Esophagus (tissue), 2 donors: ENCODE measurements at regions not wholly inside any gene's neighbourhood (a gene's known extent, or its start where the extent isn't known, plus 50 kb on each side); places are given as distances from the start of the nearest gene placed in this dataset.
"Not testable (repeated sequence)": the region's sequence is repeated elsewhere in the genome, so short reads cannot be mapped to it uniquely, and the experiment has no call there.

ENCODE experiments used
- H3K27ac ChIP-seq, 2 donors: one replicate each; pipeline ENCODE4 v1.5.1; 2013; ENCODE audit warnings: low read depth in 2 of 2, mild to moderate bottlenecking in 2 of 2, inconsistent platforms in 1 of 2, low read length in 1 of 2, moderate library complexity in 1 of 2
- H3K27me3 ChIP-seq, 2 donors: one replicate each; pipeline ENCODE4 v1.6.1; 2013; ENCODE audit warnings: low read length in 2 of 2, control low read depth in 1 of 2, mild to moderate bottlenecking in 1 of 2; ENCODE audit not compliant: insufficient read depth in 2 of 2, control insufficient read depth in 1 of 2
- H3K36me3 ChIP-seq, 2 donors: one replicate each; pipeline ENCODE4 v1.6.1; 2013; ENCODE audit warnings: low read length in 1 of 2; ENCODE audit not compliant: control insufficient read depth in 2 of 2, insufficient read depth in 2 of 2
- H3K4me1 ChIP-seq, 2 donors: one replicate each; pipeline ENCODE4 v1.6.1; 2013; ENCODE audit warnings: low read length in 1 of 2; ENCODE audit not compliant: control insufficient read depth in 2 of 2, insufficient read depth in 2 of 2
- H3K4me3 ChIP-seq, 2 donors: one replicate each; pipeline ENCODE4 v1.5.1; 2013; ENCODE audit warnings: low read length in 2 of 2, mild to moderate bottlenecking in 2 of 2, low read depth in 1 of 2, moderate library complexity in 1 of 2
- H3K9me3 ChIP-seq, 2 donors: one replicate each; pipeline ENCODE4 v1.6.1; 2013; ENCODE audit warnings: mild to moderate bottlenecking in 2 of 2, low read depth in 1 of 2, low read length in 1 of 2, moderate library complexity in 1 of 2; ENCODE audit not compliant: control insufficient read depth in 2 of 2, insufficient read depth in 1 of 2
- WGBS, 2 donors: extraction: QIAGEN DNeasy Blood & Tissue Kit; methylation state at CpG; one replicate each; pipeline ENCODE4 v1.1.7; 2013; 5-methylcytosine and 5-hydroxymethylcytosine counted together
- donor health status: healthy with polysubstance abuse.
- donor health status: Bipolar disorder and iron deficiency.

GRCh38 chr1:65640046-65640445 is 152.6 kb upstream of the PDE4B start:
- Histone ChIP-seq H3K27ac (no peak overlapping the region), H3K4me3 (no peak overlapping the region), H3K27me3 (no peaks in the 10 kb centered on the region), H3K36me3 (no peaks in the 10 kb centered on the region), H3K9me3 (no peaks in the 10 kb centered on the region), H3K4me1 (no peaks in the 10 kb centered on the region)
- 87 to 89% methylated on average over 1 of the region's 1 CpG for WGBS, 2 donors

DNA sequence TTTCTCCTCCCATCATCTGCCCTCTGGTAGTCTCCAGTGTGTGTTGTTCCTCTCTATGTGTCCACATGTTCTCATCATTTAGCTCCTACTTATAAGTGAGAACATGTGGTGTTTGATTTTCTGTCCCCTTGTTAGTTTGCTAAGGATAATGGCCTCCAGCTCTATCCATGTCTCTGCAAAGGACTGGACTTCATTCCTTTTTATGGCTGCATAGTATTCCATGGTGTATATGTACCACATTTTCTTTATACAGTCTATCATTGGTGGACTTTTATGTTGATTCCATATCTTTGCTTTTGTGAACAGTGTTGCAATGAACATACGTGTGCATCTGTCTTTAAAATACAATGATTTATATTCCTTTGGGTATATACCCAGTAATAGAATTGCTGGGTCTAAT is 143.5 kb upstream of the PDE4B start:
- H3K27ac ChIP-seq, H3K4me1 ChIP-seq, H3K4me3 ChIP-seq, H3K27me3 ChIP-seq, H3K9me3 ChIP-seq, H3K36me3 ChIP-seq: not testable (repeated sequence)
- WGBS, 2 donors: 94 to 95% methylated on average over 1 of the region's 1 CpG

DNA sequence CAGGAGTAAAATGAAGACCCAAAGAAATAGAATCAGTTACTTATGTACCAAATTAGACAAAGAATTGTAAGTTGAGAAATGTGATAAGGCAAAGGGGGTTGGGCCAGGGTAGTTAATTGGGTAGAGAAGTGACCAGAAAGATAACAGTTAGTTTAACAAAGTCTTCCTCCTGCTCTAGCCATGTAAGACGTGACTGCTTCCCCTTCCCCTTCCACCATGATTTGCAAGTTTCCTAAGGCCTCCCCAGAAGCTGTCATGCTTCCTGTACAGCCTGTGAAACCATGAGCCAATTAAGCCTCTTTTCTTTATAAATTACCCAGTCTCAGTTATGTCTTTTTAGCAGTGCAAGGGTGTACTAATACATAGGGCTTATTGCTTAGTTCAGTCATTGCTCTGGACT is 142.0 kb upstream of the PDE4B start:
- Histone ChIP-seq H3K36me3 (no peaks in the 10 kb centered on the region), H3K27me3 (no peaks in the 10 kb centered on the region), H3K27ac (no peak overlapping the region), H3K9me3 (no peaks in the 10 kb centered on the region), H3K4me3 (no peak overlapping the region), H3K4me1 (no peaks in the 10 kb centered on the region)
- 50 to 54% methylated on average over 1 of the region's 1 CpG for WGBS, 2 donors

DNA sequence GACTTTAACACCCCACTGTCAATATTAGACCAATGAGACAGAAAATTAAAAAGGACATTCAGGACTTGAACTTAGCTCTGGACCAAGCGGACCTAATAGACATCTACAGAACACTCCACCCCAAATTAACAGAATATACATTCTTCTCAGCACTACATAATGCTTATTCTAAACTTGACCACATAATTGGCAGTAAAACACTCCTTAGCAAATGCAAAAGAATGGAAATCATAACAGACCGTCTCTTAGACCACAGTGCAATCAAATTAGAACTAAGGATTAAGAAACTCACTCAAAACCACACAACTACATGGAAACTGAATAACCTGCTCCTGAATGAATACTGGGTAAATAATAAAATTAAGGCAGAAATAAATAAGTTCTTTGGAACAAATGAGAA is 138.2 kb upstream of the PDE4B start:
- H3K27ac ChIP-seq, H3K27me3 ChIP-seq, H3K4me3 ChIP-seq, H3K36me3 ChIP-seq, H3K4me1 ChIP-seq, H3K9me3 ChIP-seq: not testable (repeated sequence)
- WGBS, 2 donors: 70 to 71% methylated on average over 2 of the region's 2 CpGs

DNA sequence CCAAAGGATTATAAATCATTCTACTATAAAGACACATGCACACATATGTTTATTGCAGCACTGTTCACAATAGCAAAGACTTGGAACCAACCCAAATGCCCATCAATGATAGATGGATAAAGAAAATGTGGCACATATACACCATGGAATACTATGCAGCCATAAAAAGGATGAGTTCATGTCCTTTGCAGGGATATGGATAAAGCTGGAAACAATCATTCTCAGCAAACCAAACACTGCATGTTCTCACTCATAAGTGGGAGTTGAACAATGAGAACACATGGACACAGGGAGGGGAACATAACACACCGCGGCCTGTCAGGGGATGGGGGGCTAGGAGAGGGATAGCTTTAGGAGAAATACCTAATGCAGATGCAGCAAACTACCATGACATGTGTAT is 135.1 kb upstream of the PDE4B start:
- not testable (repeated sequence) for H3K4me1 ChIP-seq, H3K27ac ChIP-seq, H3K27me3 ChIP-seq, H3K9me3 ChIP-seq, H3K4me3 ChIP-seq, H3K36me3 ChIP-seq
- WGBS, 2 donors: 92 to 97% methylated on average over 2 of the region's 2 CpGs

DNA sequence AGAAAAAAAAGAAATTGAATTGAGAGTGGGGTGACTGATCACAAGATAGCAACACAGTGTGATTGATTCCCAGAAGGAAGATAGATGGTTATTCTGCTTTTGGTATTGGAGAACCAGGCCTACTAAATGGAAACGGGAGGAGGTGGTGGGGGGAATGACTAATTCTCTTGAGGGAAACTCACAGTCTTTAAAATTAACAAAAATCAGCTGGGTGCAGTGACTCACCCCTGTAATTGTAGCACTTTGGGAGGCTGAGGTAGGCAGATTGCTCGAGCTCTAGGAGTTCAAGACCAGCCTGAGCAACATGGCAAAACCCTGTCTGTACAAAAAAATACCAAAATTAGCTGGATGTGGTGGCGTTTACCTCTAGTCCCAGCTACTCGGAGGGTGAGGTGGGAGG is 134.6 kb upstream of the PDE4B start:
- Histone ChIP-seq H3K36me3 (no peaks in the 10 kb centered on the region), H3K4me3 (no peak overlapping the region), H3K9me3 (no peaks in the 10 kb centered on the region), H3K27me3 (no peaks in the 10 kb centered on the region), H3K27ac (no peak overlapping the region), H3K4me1 (no peaks in the 10 kb centered on the region)
- WGBS, 2 donors: 70 to 73% methylated on average over 4 of the region's 4 CpGs

- Histone ChIP-seq H3K9me3 (peaks cover 0 to 5% of the 10 kb centered on the region in 2 donors), H3K36me3 (no peaks in the 10 kb centered on the region), H3K4me3 (no peak overlapping the region), H3K27me3 (no peaks in the 10 kb centered on the region), H3K4me1 (no peaks in the 10 kb centered on the region), H3K27ac (no peak overlapping the region)
Measured at GRCh38 chr1:65668368-65668767, 124.3 kb upstream of the PDE4B start.

GRCh38 chr1:65670518-65670917 is 122.2 kb upstream of the PDE4B start:
- no peaks in the 10 kb centered on the region for H3K4me1 ChIP-seq
- peaks cover 0 to 5% of the 10 kb centered on the region in 2 donors for H3K9me3 ChIP-seq
- no peaks in the 10 kb centered on the region for H3K36me3 ChIP-seq
- no peaks in the 10 kb centered on the region for H3K27me3 ChIP-seq
- H3K4me3 ChIP-seq: no peak overlapping the region
- no peak overlapping the region for H3K27ac ChIP-seq
- WGBS, 2 donors: 95% methylated on average over 3 of the region's 3 CpGs

- H3K4me1 ChIP-seq: no peaks in the 10 kb centered on the region
- 94 to 96% methylated on average over 2 of the region's 2 CpGs for WGBS, 2 donors
- H3K9me3 ChIP-seq: no peaks in the 10 kb centered on the region
- no peak overlapping the region for H3K27ac ChIP-seq
- no peaks in the 10 kb centered on the region for H3K36me3 ChIP-seq
- H3K4me3 ChIP-seq: no peak overlapping the region
- no peaks in the 10 kb centered on the region for H3K27me3 ChIP-seq
Measured at GRCh38 chr1:65674522-65674921, 118.2 kb upstream of the PDE4B start.

DNA sequence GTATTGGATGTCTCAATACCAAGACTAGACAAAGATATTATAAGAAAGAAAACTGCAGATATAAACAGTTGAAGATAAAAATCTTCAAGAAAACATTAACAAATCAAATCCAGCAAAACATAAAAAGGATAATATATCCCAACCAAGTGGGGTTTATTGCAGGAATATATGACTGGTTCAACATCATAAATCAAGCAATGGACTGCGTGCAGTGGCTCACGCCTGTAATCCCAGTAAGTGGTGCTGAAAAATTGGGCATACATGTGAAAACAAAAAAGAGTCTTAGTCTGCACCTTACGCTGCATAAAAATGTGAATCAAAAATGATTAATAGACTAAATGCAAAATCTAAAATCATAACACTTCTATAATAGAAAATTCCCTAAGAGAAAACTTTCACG is 112.9 kb upstream of the PDE4B start:
- H3K4me1 ChIP-seq: no peaks in the 10 kb centered on the region
- WGBS, 2 donors: 82 to 86% methylated on average over 4 of the region's 4 CpGs
- no peaks in the 10 kb centered on the region for H3K27me3 ChIP-seq
- H3K4me3 ChIP-seq: no peak overlapping the region
- H3K9me3 ChIP-seq: no peaks in the 10 kb centered on the region
- H3K27ac ChIP-seq: no peak overlapping the region
- no peaks in the 10 kb centered on the region for H3K36me3 ChIP-seq
